H1 (cell line): ENCODE measurements at regions not wholly inside any gene's neighbourhood (a gene's known extent, or its start where the extent isn't known, plus 50 kb on each side); places are given as distances from the start of the nearest gene placed in this dataset.

Source experiments
- CTCF ChIA-PET: fragments of 300-600 bp; sonication (Branson Sonifier 250); formaldehyde crosslinking; loops from one replicate; lab custom pipeline; 2021; ENCODE audit not compliant: partially characterized antibody; lab: Charles Lee
- POLR2A ChIA-PET: fragments of 300-600 bp; sonication (Branson Sonifier 250); formaldehyde crosslinking; loops from one replicate; lab custom pipeline; 2021; ENCODE audit warnings: inconsistent platforms; ENCODE audit not compliant: partially characterized antibody; lab: Charles Lee
- DNase-seq, 2 experiments: peaks; one replicate each; pipeline versions ENCODE4 v3.0.0 to v3.0.0-alpha.2; 2010 to 2022; ENCODE audit warnings: low spot score in 2 of 2, low read depth in 1 of 2, mixed read lengths in 1 of 2
- FAIRE-seq: peaks from 2 replicates; lab custom pipeline; 2011; peaks lifted over from hg19 to GRCh38; lab: Jason Lieb, UNC
- H2AFZ ChIP-seq: 2 replicates; pipeline ENCODE4 v1.8.1; 2012; ENCODE audit warnings: low read length, inconsistent platforms
- H2AK5ac ChIP-seq: 2 replicates; pipeline ENCODE4 v1.6.1; 2013; ENCODE audit warnings: low read depth, low read length
- H2BK120ac ChIP-seq: replicated peaks from 2 replicates; pipeline ENCODE3; 2013; ENCODE audit warnings: low read depth, low read length, inconsistent platforms
- H2BK12ac ChIP-seq: 2 replicates; pipeline ENCODE4 v1.6.1; 2013; ENCODE audit warnings: low read depth, low read length
- H2BK15ac ChIP-seq: 2 replicates; pipeline ENCODE4 v1.6.1; 2013; ENCODE audit warnings: low read length
- H2BK20ac ChIP-seq: 2 replicates; pipeline ENCODE4 v1.6.1; 2013; ENCODE audit warnings: low read length
- H2BK5ac ChIP-seq: 2 replicates; pipeline ENCODE4 v1.6.1; 2013; ENCODE audit warnings: low read depth, low read length
- H3K14ac ChIP-seq: 2 replicates; pipeline ENCODE4 v1.6.1; 2013; ENCODE audit warnings: inconsistent platforms; ENCODE audit not compliant: insufficient read length
- H3K18ac ChIP-seq: 2 replicates; pipeline ENCODE4 v1.6.1; 2013; ENCODE audit warnings: low read length; ENCODE audit errors: extremely low read depth
- H3K23ac ChIP-seq: 2 replicates; pipeline ENCODE4 v1.6.1; 2013; ENCODE audit warnings: inconsistent platforms; ENCODE audit not compliant: insufficient read length
- H3K23me2 ChIP-seq: 2 replicates; pipeline ENCODE4 v1.6.1; 2013; ENCODE audit warnings: low read depth, low read length
- H3K27ac ChIP-seq: 2 replicates; pipeline ENCODE4 v1.6.1; 2011; ENCODE audit warnings: low read depth, low read length, inconsistent platforms
- H3K27me3 ChIP-seq, 4 experiments: replicated peaks in 1 of 4; 1 replicate in 1 of 4; 2 replicates in 3 of 4; pipeline versions ENCODE4 v1.6.1 to v1.8.1; 2011 to 2013; ENCODE audit warnings: low read length in 3 of 4, mild to moderate bottlenecking in 3 of 4, inconsistent platforms in 2 of 4, mixed read lengths in 2 of 4, moderate library complexity in 1 of 4; ENCODE audit not compliant: control insufficient read depth in 3 of 4, insufficient read depth in 3 of 4; ENCODE audit errors: extremely low read depth in 1 of 4
- H3K36me3 ChIP-seq, 4 experiments: 2 replicates each; pipeline versions ENCODE4 v1.6.1 to v1.8.1; 2011 to 2013; ENCODE audit warnings: mild to moderate bottlenecking in 4 of 4, low read length in 3 of 4, moderate library complexity in 2 of 4, control low read depth in 1 of 4, inconsistent platforms in 1 of 4; ENCODE audit not compliant: insufficient read depth in 4 of 4, control insufficient read depth in 2 of 4
- H3K4ac ChIP-seq: replicated peaks from 2 replicates; pipeline ENCODE3; 2013; ENCODE audit warnings: low read length, low read depth, mixed read lengths, inconsistent platforms; ENCODE audit not compliant: insufficient read length
- H3K4me1 ChIP-seq, 4 experiments: replicated peaks in 1 of 4; 1 replicate in 1 of 4; 2 replicates in 3 of 4; pipeline versions ENCODE4 v1.6.1 to v1.8.1; 2011 to 2013; ENCODE audit warnings: low read length in 3 of 4, inconsistent platforms in 2 of 4, mixed read lengths in 1 of 4; ENCODE audit not compliant: insufficient read depth in 4 of 4, control insufficient read depth in 3 of 4
- H3K4me2 ChIP-seq, 2 experiments: 2 replicates each; pipeline versions ENCODE4 v1.6.1 to v1.8.1; 2011 to 2013; ENCODE audit warnings: low read depth in 2 of 2, low read length in 2 of 2, control low read depth in 1 of 2, inconsistent platforms in 1 of 2, mild to moderate bottlenecking in 1 of 2; ENCODE audit not compliant: insufficient read depth in 1 of 2
- H3K4me3 ChIP-seq, 4 experiments: fragments of 200-600, 300-600 bp in 1 of 4; sonication (generic), shearing (Covaris generic), sonication (Bioruptor Twin) in 1 of 4; 2 replicates each; pipeline versions ENCODE4 v1.5.1 to v1.8.1; 2011 to 2016; ENCODE audit warnings: low read length in 4 of 4, low read depth in 3 of 4, control low read depth in 2 of 4, inconsistent platforms in 2 of 4, mild to moderate bottlenecking in 2 of 4, mixed read lengths in 1 of 4, moderate library complexity in 1 of 4; ENCODE audit not compliant: insufficient read depth in 2 of 4; ENCODE audit errors: extremely low read depth in 1 of 4
- H3K56ac ChIP-seq: replicated peaks from 2 replicates; pipeline ENCODE3; 2013; ENCODE audit warnings: low read depth, mild to moderate bottlenecking, mixed read lengths, low read length, inconsistent platforms; ENCODE audit not compliant: insufficient read length
- H3K79me1 ChIP-seq: 2 replicates; pipeline ENCODE4 v1.6.1; 2013; ENCODE audit warnings: low read depth, low read length, control low read depth
- H3K79me2 ChIP-seq, 2 experiments: 2 replicates each; pipeline versions ENCODE4 v1.6.1 to v1.8.1; 2012 to 2013; ENCODE audit warnings: low read length in 2 of 2, mild to moderate bottlenecking in 2 of 2, inconsistent platforms in 1 of 2; ENCODE audit not compliant: insufficient read depth in 2 of 2, control insufficient read depth in 1 of 2
- H3K9ac ChIP-seq, 4 experiments: replicated peaks in 1 of 4; 1 replicate in 1 of 4; 2 replicates in 3 of 4; pipeline versions ENCODE4 v1.6.1 to v1.8.1; 2011 to 2013; ENCODE audit warnings: low read depth in 3 of 4, low read length in 3 of 4, control low read depth in 2 of 4, mild to moderate bottlenecking in 2 of 4, moderate library complexity in 2 of 4, inconsistent platforms in 1 of 4; ENCODE audit errors: extremely low read depth in 1 of 4
- H3K9me3 ChIP-seq, 2 experiments: 2 replicates each; pipeline versions ENCODE4 v1.6.1 to v1.8.1; 2012 to 2013; ENCODE audit warnings: mild to moderate bottlenecking in 2 of 2, moderate library complexity in 2 of 2, control low read depth in 1 of 2, inconsistent platforms in 1 of 2, low read depth in 1 of 2, low read length in 1 of 2, mixed read lengths in 1 of 2; ENCODE audit not compliant: insufficient read depth in 2 of 2
- H4K20me1 ChIP-seq, 2 experiments: replicated peaks in 1 of 2; 2 replicates each; pipeline versions ENCODE3 to v1.8.1; 2011 to 2013; ENCODE audit warnings: inconsistent platforms in 2 of 2, low read length in 2 of 2, mild to moderate bottlenecking in 1 of 2; ENCODE audit not compliant: insufficient read depth in 2 of 2, control insufficient read depth in 1 of 2
- H4K5ac ChIP-seq: 2 replicates; pipeline ENCODE4 v1.6.1; 2013; ENCODE audit warnings: low read length, low read depth, mixed read lengths, inconsistent platforms; ENCODE audit not compliant: insufficient read length
- H4K8ac ChIP-seq: 2 replicates; pipeline ENCODE4 v1.8.0; 2013; ENCODE audit warnings: mild to moderate bottlenecking, moderate library complexity, low read length, inconsistent platforms; ENCODE audit not compliant: insufficient read depth; ENCODE audit errors: extremely low read depth
- H4K91ac ChIP-seq: replicated peaks from 2 replicates; pipeline ENCODE3; 2013; ENCODE audit warnings: low read length, mixed read lengths, inconsistent platforms; ENCODE audit not compliant: insufficient read length
- BACH1 ChIP-seq: IDR thresholded peaks from 2 replicates; pipeline ENCODE4 v1.6.1; 2012; ENCODE audit warnings: low read length, improper control_type of control experiment
- FOSL1 ChIP-seq: IDR thresholded peaks from 2 replicates; pipeline ENCODE4 v1.6.1; 2011; ENCODE audit warnings: mild to moderate bottlenecking, low read depth, low read length, moderate library complexity; ENCODE audit not compliant: insufficient read depth
- GTF2F1 ChIP-seq: IDR thresholded peaks from 2 replicates; pipeline ENCODE4 v1.6.1; 2012; ENCODE audit warnings: low read depth, low read length, improper control_type of control experiment, borderline replicate concordance
- HDAC6 ChIP-seq: IDR thresholded peaks from one replicate; pipeline ENCODE4 v1.7.1; 2012; ENCODE audit warnings: low read depth, mild to moderate bottlenecking, inconsistent platforms, low read length, moderate library complexity
- NRF1 ChIP-seq: IDR thresholded peaks from 2 replicates; pipeline ENCODE4 v1.6.1; 2011; ENCODE audit warnings: mild to moderate bottlenecking, low read depth, low read length, improper control_type of control experiment
- SIN3A ChIP-seq, 2 experiments: IDR thresholded peaks in 1 of 2; conservative IDR thresholded peaks in 1 of 2; 2 replicates each; pipeline ENCODE4 v1.6.1; 2011 to 2012; ENCODE audit warnings: low read length in 2 of 2, improper control_type of control experiment in 1 of 2, low read depth in 1 of 2, mild to moderate bottlenecking in 1 of 2
- SIRT6 ChIP-seq: IDR thresholded peaks from one replicate; pipeline ENCODE4 v1.7.1; 2012; ENCODE audit warnings: low read length, inconsistent platforms
- WGBS, 2 experiments: shearing (Covaris generic) in 1 of 2; methylation state at CpG; one replicate each; pipeline versions ENCODE4 v1.1.6 to v1.1.7; 2013 to 2015; ENCODE audit warnings: low lambda C conversion rate in 2 of 2, mixed read lengths in 2 of 2, inconsistent platforms in 1 of 2, low coverage in 1 of 2, missing lambda C conversion rate in 1 of 2; ENCODE audit not compliant: insufficient replicate concordance in 2 of 2, insufficient coverage in 1 of 2, insufficient read length in 1 of 2; ENCODE audit errors: extremely low coverage in 1 of 2, missing lambda C conversion rate in 1 of 2; 5-methylcytosine and 5-hydroxymethylcytosine counted together

DNA sequence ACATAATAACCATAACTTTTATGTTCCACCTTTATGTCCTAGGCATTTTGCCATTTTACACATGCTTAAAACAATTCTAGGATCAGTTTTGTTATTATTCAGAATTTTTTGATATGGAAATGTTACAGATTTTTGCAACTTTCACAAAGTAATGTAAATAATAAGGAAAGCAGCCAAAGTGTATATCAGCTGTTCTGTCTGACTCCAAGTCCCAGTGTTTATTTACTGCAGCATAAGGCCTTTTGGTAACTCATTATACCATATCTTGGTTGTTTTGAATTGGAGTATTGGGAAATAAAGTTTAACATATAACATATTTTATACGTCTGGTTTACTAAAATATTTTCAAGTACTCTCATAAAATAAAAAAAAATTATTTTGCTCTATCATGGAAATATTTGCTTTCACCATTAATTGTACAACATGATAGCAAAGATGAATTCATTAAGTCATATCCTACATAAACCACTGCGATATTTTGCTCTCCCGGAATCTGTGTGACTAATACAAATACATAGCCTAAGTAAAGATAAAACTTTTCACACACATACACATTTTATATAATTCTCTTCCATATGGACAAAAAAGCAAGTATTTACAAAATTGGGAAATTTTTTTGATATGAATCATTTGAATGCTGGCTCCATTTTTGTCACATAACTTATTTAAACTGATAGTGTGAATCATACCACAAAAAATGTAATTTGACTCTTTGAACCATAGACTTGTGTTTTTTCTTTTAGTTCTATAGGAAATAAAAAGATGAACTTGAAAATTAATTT is 399.0 kb downstream of the PABPC4L start:
- Histone ChIP-seq H3K23ac (no peak overlapping the region), H4K8ac (no peak overlapping the region), H3K56ac (no peak overlapping the region), H4K20me1 (no peaks in the 10 kb centered on the region), H3K27ac (no peak overlapping the region), H3K4me3 (no peak overlapping the region)
- CTCF ChIA-PET = interaction anchor here (0.8 kb wide), 1 partner anchor 11 kb away, joined by 3 read pairs; no protein-coding TSS in a partner anchor
- no peak for TF ChIP-seq BACH1
- TF ChIP-seq SIRT6 = no peak
- TF ChIP-seq SIN3A (conservative IDR thresholded peaks at IDR 0.05 in 1 of 2, IDR thresholded peaks at IDR 0.05 in 1 of 2; ENCODE audit: low read depth in 1 of 2, low read length in 2 of 2) = no peak
- TF ChIP-seq NRF1 = no peak
- no peak for TF ChIP-seq FOSL1
- no peak for TF ChIP-seq HDAC6
- no peak for TF ChIP-seq GTF2F1
- TF ChIP-seq, all 59 proteins: peak for 0
- no peaks in the 10 kb centered on the region for H3K27me3 ChIP-seq
- peak overlapping the region; percentile 77 for H4K5ac ChIP-seq
- no peak overlapping the region for H2BK15ac ChIP-seq
- H3K4ac ChIP-seq = no peak overlapping the region
- H2BK5ac ChIP-seq = no peak overlapping the region
- no peak overlapping the region for H2AFZ ChIP-seq
- no peaks in the 10 kb centered on the region for H3K79me2 ChIP-seq
- H3K14ac ChIP-seq = no peak overlapping the region
- H3K23me2 ChIP-seq = no peaks in the 10 kb centered on the region
- no peak overlapping the region for H2BK20ac ChIP-seq
- 78% methylated on average over 3 of the region's 3 CpGs; no CpG with 5 or more reads in 1 of the 2 experiments for WGBS, 2 experiments
- H3K79me1 ChIP-seq = no peaks in the 10 kb centered on the region
- no peak overlapping the region; the same call in 1 of the 2 replicates for H3K18ac ChIP-seq
- no peak overlapping the region for H4K91ac ChIP-seq
- H3K9me3 ChIP-seq = no peaks in the 10 kb centered on the region
- no peak overlapping the region for H2AK5ac ChIP-seq
- no peak overlapping the region for H3K9ac ChIP-seq
- peaks cover 0 to 3% (median 0%) of the 10 kb centered on the region in 4 experiments; a peak in 1 of 7 replicates for H3K4me1 ChIP-seq
- POLR2A ChIA-PET = no interaction called here
- H2BK12ac ChIP-seq = no peak overlapping the region
- no peak for DNase-seq
- no peaks in the 10 kb centered on the region for H3K36me3 ChIP-seq
- H2BK120ac ChIP-seq = no peak overlapping the region
- FAIRE-seq = no peak
- 0 out of 4 replicates have a peak overlapping the region, but pooled peaks of 1 of the 2 experiments have one; percentile 18 for H3K4me2 ChIP-seq
